CD4-positive, alpha-beta T cell (primary cell): ENCODE measurements at regions not wholly inside any gene's neighbourhood (a gene's known extent, or its start where the extent isn't known, plus 50 kb on each side); places are given as distances from the start of the nearest gene placed in this dataset.
"Not testable (repeated sequence)": the region's sequence is repeated elsewhere in the genome, so short reads cannot be mapped to it uniquely, and the experiment has no call there.

ENCODE experiments used
- ATAC-seq: fragments of 200-7000 bp; cut with Tn5 transposase; one replicate; pipeline ENCODE4 v1.10.0; 2022; ENCODE audit warnings: mild to moderate bottlenecking; ENCODE audit not compliant: poor library complexity
- CTCF ChIA-PET: fragments of 350-600 bp; sonication (Branson Sonifier 250); formaldehyde crosslinking; loops from one replicate; lab custom pipeline; 2021; ENCODE audit warnings: antibody characterized with exemption, inconsistent platforms; lab: Charles Lee
- POLR2A ChIA-PET: fragments of 350-600 bp; sonication (Branson Sonifier 250); formaldehyde crosslinking; loops from one replicate; lab custom pipeline; 2021; ENCODE audit warnings: antibody characterized with exemption, inconsistent platforms; lab: Charles Lee
- DNase-seq, 14 experiments: peaks; one replicate each; pipeline ENCODE4 v3.0.0-alpha.2; 2013 to 2020; ENCODE audit warnings: mixed read lengths in 2 of 14
- H3K27ac ChIP-seq, 2 donors: one replicate each; pipeline versions ENCODE4 v1.5.1 to v1.7.0; 2013; ENCODE audit warnings: low read length in 2 of 2, low read depth in 1 of 2, mild to moderate bottlenecking in 1 of 2
- H3K27me3 ChIP-seq, 2 experiments: 1 replicate in 1 of 2; 2 replicates in 1 of 2; pipeline versions ENCODE4 v1.6.1 to v1.7.0; 2013; ENCODE audit warnings: low read length in 2 of 2, control low read depth in 1 of 2, mild to moderate bottlenecking in 1 of 2, moderate library complexity in 1 of 2; ENCODE audit not compliant: insufficient read depth in 2 of 2, control insufficient read depth in 1 of 2
- H3K36me3 ChIP-seq: one replicate; pipeline ENCODE4 v1.6.1; 2013; ENCODE audit warnings: low read length, control low read depth; ENCODE audit not compliant: insufficient read depth
- H3K4me1 ChIP-seq: one replicate; pipeline ENCODE4 v1.6.1; 2013; ENCODE audit warnings: low read length, control low read depth; ENCODE audit not compliant: insufficient read depth
- H3K4me3 ChIP-seq: one replicate; pipeline ENCODE4 v1.5.1; 2013; ENCODE audit warnings: mild to moderate bottlenecking, low read length, moderate library complexity
- H3K9me3 ChIP-seq, 2 experiments: 1 replicate in 1 of 2; 2 replicates in 1 of 2; pipeline versions ENCODE4 v1.6.1 to v1.7.0; 2013; ENCODE audit warnings: low read length in 2 of 2, mild to moderate bottlenecking in 2 of 2, control low read depth in 1 of 2, moderate library complexity in 1 of 2; ENCODE audit not compliant: control insufficient read depth in 1 of 2, insufficient read depth in 1 of 2
- H3K27ac Mint-ChIP-seq: one replicate; pipeline ENCODE4 v1.8.0; 2020; ENCODE audit warnings: mixed read lengths
- H3K27me3 Mint-ChIP-seq: one replicate; pipeline ENCODE4 v1.8.0; 2021; ENCODE audit warnings: mixed read lengths
- H3K36me3 Mint-ChIP-seq: one replicate; pipeline ENCODE4 v1.8.0; 2021; ENCODE audit warnings: low read depth, mixed read lengths
- H3K4me1 Mint-ChIP-seq: one replicate; pipeline ENCODE4 v1.8.0; 2021; ENCODE audit warnings: low read depth, mixed read lengths
- H3K4me3 Mint-ChIP-seq: one replicate; pipeline ENCODE4 v1.8.0; 2020; ENCODE audit warnings: mild to moderate bottlenecking, mixed read lengths
- H3K9me3 Mint-ChIP-seq: one replicate; pipeline ENCODE4 v1.8.0; 2020; ENCODE audit warnings: mixed read lengths
- intact Hi-C, 2 experiments: fragments of 100-400 bp; cut with DNase I in 1 of 2; cut with micrococcal nuclease in 1 of 2; formaldehyde crosslinking; loops; one replicate each; pipeline versions ENCODE4 v1.15.1 to v1.9.0; 2023 to 2025; cut with DNase I, micrococcal nuclease

DNA sequence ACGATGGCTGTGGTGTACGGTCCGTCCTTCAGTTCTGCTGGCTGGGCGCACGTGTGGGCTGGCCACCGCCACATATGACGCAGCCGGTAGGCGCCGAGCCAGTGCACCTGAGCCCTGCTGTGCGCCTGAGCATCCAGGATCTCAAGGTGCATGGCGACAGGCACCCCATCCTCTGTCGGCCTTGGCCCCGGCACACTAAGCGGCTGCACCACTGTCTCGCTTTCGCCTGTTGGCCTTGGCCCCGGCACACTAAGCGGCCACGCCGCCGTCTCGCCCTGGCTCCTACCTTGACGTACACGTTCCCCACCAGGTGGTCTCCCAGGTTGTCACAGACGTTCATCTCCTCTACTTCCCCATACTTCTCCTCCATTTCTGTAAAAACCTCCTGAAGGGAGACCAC lies 4034.6 kb upstream of the TPTE start:
- H3K9me3 Mint-ChIP-seq, H3K4me3 ChIP-seq, POLR2A ChIA-PET, H3K27ac ChIP-seq, DNase-seq, H3K27me3 Mint-ChIP-seq, H3K36me3 ChIP-seq, ATAC-seq, H3K27ac Mint-ChIP-seq, H3K36me3 Mint-ChIP-seq, CTCF ChIA-PET, H3K27me3 ChIP-seq, H3K4me1 ChIP-seq, intact Hi-C loops, H3K9me3 ChIP-seq, H3K4me1 Mint-ChIP-seq, H3K4me3 Mint-ChIP-seq: not testable (repeated sequence)

GRCh38 chr21:6492691-6493090 lies 4028.7 kb upstream of the TPTE start:
- H3K9me3 Mint-ChIP-seq, H3K4me3 ChIP-seq, H3K27ac ChIP-seq, H3K9me3 ChIP-seq, ATAC-seq, H3K36me3 ChIP-seq, H3K27me3 ChIP-seq, H3K36me3 Mint-ChIP-seq, CTCF ChIA-PET, POLR2A ChIA-PET, H3K4me3 Mint-ChIP-seq, H3K4me1 Mint-ChIP-seq, H3K27ac Mint-ChIP-seq, intact Hi-C loops, DNase-seq, H3K27me3 Mint-ChIP-seq, H3K4me1 ChIP-seq: not testable (repeated sequence)

DNA sequence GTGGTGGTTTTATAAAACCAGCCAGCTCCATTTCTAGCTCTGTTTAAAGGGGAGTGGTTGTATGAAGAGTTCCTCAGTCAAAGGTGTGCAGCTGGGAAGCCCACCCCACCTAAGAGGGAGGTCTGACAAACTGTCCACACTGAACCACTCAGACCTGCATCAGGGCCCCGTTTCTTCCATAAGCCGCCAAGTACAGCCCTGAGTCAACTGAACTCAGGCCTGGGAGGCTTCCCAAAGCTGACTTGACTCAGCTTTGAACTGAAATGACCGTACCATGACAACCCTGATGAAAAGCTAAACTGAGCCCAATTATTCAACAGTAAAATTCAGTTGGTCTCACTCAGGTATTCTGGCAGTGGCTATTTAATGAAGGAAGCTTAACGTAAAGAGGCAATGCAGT lies 4027.4 kb upstream of the TPTE start:
- H3K36me3 Mint-ChIP-seq, CTCF ChIA-PET, H3K4me1 Mint-ChIP-seq, ATAC-seq, H3K27me3 Mint-ChIP-seq, H3K4me3 Mint-ChIP-seq, intact Hi-C loops, POLR2A ChIA-PET, H3K9me3 Mint-ChIP-seq, H3K36me3 ChIP-seq, H3K9me3 ChIP-seq, DNase-seq, H3K27me3 ChIP-seq, H3K27ac Mint-ChIP-seq, H3K4me3 ChIP-seq, H3K4me1 ChIP-seq, H3K27ac ChIP-seq: not testable (repeated sequence)

DNA sequence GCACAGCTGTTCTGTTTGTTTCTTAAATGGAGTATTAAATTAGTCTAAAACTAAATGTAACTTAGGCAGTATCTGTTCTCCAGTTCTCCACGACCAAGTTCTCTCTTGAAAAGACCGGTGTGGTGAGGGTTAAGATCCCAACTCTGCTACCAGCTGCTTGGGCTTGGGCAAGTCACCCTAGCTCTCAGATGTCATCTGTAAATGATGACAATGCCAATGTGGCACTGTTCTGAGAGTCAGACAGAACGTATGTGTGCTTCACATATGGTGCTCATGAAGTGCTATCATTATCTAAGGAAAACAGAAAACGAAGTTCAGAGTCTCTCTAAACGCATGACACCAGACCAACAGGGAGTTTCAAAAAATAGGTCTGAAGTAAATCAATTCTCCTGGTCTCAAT lies 4025.0 kb upstream of the TPTE start:
- H3K4me3 Mint-ChIP-seq, H3K9me3 ChIP-seq, H3K4me1 ChIP-seq, H3K27me3 ChIP-seq, intact Hi-C loops, H3K27me3 Mint-ChIP-seq, POLR2A ChIA-PET, H3K27ac ChIP-seq, CTCF ChIA-PET, H3K27ac Mint-ChIP-seq, H3K36me3 Mint-ChIP-seq, H3K9me3 Mint-ChIP-seq, DNase-seq, H3K36me3 ChIP-seq, ATAC-seq, H3K4me1 Mint-ChIP-seq, H3K4me3 ChIP-seq: not testable (repeated sequence)

DNA sequence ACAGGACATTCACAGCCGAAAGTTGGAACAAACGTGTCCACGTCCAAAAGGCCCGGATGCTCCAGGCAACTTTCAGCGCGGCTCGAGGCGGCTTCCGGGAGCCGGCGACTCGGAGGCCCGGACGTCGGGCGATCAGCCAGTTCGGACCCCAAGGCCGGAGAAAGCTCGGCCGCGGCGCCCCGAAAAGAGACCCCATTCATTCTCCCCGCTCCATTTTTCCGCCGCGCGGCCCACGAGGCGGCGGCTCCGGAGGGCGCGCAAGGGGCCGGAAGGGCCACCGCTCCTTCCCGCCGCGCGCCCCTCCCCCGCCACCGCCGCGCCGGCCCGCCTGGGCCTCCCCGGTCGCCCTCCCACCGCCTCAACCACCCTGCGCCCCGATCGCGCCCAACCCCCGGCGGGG lies 4022.7 kb upstream of the TPTE start:
- H3K4me1 ChIP-seq, intact Hi-C loops, H3K36me3 ChIP-seq, H3K27ac Mint-ChIP-seq, POLR2A ChIA-PET, H3K36me3 Mint-ChIP-seq, H3K27me3 ChIP-seq, H3K9me3 ChIP-seq, H3K4me1 Mint-ChIP-seq, H3K27me3 Mint-ChIP-seq, H3K9me3 Mint-ChIP-seq, CTCF ChIA-PET: not testable (repeated sequence)
- DNase-seq: peak in 7 of 14 experiments; percentile 2 to 33 (median 8)
- H3K4me3 ChIP-seq: peak overlapping the region; percentile 55
- H3K4me3 Mint-ChIP-seq: peak overlapping the region; percentile 58
- H3K27ac ChIP-seq: peak overlapping the region in 1 of 2 donors; percentile 52
- peak; percentile 11 for ATAC-seq

DNA sequence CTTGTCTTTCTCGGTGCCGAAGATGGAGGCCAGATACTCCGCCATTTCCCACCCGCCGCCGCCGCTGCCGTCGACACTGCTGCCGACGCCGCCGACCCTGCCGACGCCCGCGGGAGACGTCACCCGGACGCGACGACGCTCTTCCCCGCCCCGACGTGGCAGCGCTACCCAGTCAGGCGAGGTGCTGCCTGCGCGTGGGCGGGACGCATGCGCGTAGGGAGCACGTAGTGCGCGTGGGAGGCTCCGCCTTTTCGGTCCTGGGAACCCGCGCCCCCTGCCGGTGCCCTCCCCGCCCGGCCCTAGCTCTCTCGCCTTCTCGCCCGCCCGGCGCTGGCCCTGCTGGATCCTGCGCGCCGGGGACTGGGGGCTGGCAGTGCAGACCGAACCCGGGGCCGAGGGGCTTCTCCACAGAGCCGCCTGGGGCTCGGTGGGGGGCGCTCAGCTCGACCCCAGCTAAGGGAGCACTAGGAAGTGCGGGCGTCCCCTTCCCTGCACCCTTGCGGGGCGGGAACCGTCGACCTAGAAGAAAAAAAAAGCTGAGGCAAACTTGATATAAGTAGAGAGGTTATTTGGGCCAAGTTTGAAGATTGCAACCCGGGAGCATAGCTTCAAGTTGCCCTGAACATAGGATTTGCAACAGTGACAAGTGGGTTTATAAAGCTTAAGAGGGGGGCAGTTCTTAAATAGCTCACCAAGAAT lies 4022.1 kb upstream of the TPTE start:
- H3K4me3 ChIP-seq, H3K4me1 ChIP-seq, H3K4me3 Mint-ChIP-seq, POLR2A ChIA-PET, H3K4me1 Mint-ChIP-seq, H3K27me3 ChIP-seq, H3K36me3 Mint-ChIP-seq, CTCF ChIA-PET, H3K27me3 Mint-ChIP-seq, H3K36me3 ChIP-seq, H3K27ac ChIP-seq, H3K9me3 ChIP-seq, H3K27ac Mint-ChIP-seq, H3K9me3 Mint-ChIP-seq, intact Hi-C loops: not testable (repeated sequence)
- DNase-seq (peak in 9 of 14 experiments; percentile 45 to 81 (median 64)), ATAC-seq (peak; percentile 91)

DNA sequence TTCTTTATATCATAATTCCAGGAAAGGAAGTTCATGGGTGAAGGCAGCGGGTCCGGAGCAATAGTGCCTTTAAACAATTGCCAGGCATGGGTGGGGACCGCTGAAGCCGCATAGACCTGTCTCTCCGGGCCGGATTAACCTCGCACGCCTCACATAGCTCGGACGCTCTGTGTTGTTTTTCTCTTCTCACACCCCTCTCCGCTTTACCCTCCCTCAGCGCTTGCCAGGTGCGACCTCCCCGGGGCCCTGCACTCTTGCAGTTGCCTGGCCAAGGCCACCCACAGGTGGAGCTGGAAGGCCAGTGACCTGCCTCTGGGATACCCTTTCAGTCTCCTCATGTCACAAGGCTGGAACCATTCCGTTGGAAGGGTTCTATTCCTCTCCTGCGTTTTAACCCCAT lies 4021.5 kb upstream of the TPTE start:
- H3K27me3 Mint-ChIP-seq, ATAC-seq, intact Hi-C loops, H3K36me3 ChIP-seq, H3K4me1 Mint-ChIP-seq, H3K4me1 ChIP-seq, H3K4me3 ChIP-seq, H3K9me3 Mint-ChIP-seq, H3K4me3 Mint-ChIP-seq, H3K27ac ChIP-seq, POLR2A ChIA-PET, H3K9me3 ChIP-seq, H3K27ac Mint-ChIP-seq, DNase-seq, H3K27me3 ChIP-seq, H3K36me3 Mint-ChIP-seq, CTCF ChIA-PET: not testable (repeated sequence)
